NT2/D1 (cell line): ENCODE measurements at regions not wholly inside any gene's neighbourhood (a gene's known extent, or its start where the extent isn't known, plus 50 kb on each side); places are given as distances from the start of the nearest gene placed in this dataset.
"Not testable (repeated sequence)": the region's sequence is repeated elsewhere in the genome, so short reads cannot be mapped to it uniquely, and the experiment has no call there.

ENCODE experiments used
- DNase-seq: peaks from one replicate; pipeline ENCODE4 v3.0.0-alpha.2; 2011; ENCODE audit warnings: low read depth, low spot score
- H3K27me3 ChIP-seq: 2 replicates; pipeline ENCODE4 v1.6.0; 2011; ENCODE audit warnings: mild to moderate bottlenecking; ENCODE audit not compliant: insufficient read length, insufficient read depth
- H3K36me3 ChIP-seq: 2 replicates; pipeline ENCODE4 v1.6.1; 2011; ENCODE audit warnings: mild to moderate bottlenecking, low read length, mixed read lengths; ENCODE audit not compliant: insufficient read depth, insufficient read length
- H3K4me1 ChIP-seq: 2 replicates; pipeline ENCODE4 v1.5.1; 2011; ENCODE audit not compliant: insufficient read depth, insufficient read length
- H3K4me3 ChIP-seq: 2 replicates; pipeline ENCODE4 v1.5.1; 2011; ENCODE audit warnings: low read depth; ENCODE audit not compliant: insufficient read length
- H3K9ac ChIP-seq: 2 replicates; pipeline ENCODE4 v1.6.0; 2011; ENCODE audit warnings: low read depth; ENCODE audit not compliant: insufficient read length
- H3K9me3 ChIP-seq: 2 replicates; pipeline ENCODE4 v1.5.1; 2011; ENCODE audit warnings: mild to moderate bottlenecking, low read length; ENCODE audit not compliant: insufficient read depth
- SUZ12 ChIP-seq: IDR thresholded peaks from 2 replicates; pipeline ENCODE4 v1.6.1; 2011; ENCODE audit not compliant: insufficient read length, insufficient read depth; ENCODE audit errors: extremely low read depth
- YY1 ChIP-seq: IDR thresholded peaks from 2 replicates; pipeline ENCODE4 v1.6.1; 2011; ENCODE audit not compliant: insufficient read length, insufficient read depth
- ZNF274 ChIP-seq: IDR thresholded peaks from 2 replicates; pipeline ENCODE4 v1.6.1; 2011; ENCODE audit warnings: mild to moderate bottlenecking, low read depth, low read length

DNA sequence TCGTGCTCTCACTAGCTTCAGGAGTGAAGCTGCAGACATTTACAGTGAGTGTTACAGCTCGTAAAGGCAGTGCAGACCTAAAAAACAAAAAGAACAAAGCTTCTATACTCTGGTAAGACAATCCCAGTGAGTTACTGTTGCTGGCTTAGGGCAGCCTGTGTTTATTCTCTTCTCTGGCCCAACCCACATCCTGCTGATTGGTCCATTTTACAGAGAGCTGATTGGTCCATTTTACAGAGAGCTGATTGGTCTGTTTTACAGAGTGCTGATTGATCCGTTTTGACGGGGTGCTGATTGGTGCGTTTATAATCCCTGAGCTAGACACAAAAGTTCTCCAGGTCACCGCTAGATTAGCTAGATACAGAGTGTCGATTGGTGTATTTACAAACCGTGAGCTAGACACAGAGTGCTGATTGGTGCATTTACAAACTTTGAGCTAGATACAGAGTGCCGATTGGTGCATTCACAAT is 158.0 kb downstream of the KLRB1 start:
- not testable (repeated sequence) for H3K27me3 ChIP-seq, H3K4me1 ChIP-seq, H3K9ac ChIP-seq, H3K9me3 ChIP-seq, H3K4me3 ChIP-seq, DNase-seq, H3K36me3 ChIP-seq

DNA sequence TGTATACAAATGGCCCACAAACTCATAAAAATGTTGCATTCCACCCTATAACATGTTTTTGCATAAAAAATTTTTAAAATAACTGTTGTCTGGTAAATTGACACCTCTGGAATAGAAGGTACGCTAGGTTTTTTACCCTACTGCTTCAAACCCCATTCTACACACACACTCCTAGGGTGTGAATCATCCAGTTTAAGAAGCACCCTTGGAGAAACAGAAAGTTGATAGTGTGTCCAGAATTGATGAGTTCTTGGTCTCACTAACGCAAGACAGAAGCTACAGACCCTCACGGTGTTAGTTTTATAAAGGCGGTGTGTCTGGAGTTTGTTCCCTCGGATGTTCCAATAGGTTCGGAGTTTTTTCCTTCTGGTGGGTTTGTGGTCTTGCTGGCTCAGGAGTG is 158.5 kb downstream of the KLRB1 start:
- no peak overlapping the region for H3K4me3 ChIP-seq
- H3K9ac ChIP-seq, result no peak overlapping the region
- H3K27me3 ChIP-seq, result no peaks in the 10 kb centered on the region
- no peak for DNase-seq
- no peaks in the 10 kb centered on the region for H3K4me1 ChIP-seq
- no peak for TF ChIP-seq ZNF274
- TF ChIP-seq YY1, result no peak
- no peak for TF ChIP-seq SUZ12
- peaks cover 7% of the 10 kb centered on the region; the same call in 1 of the 2 replicates for H3K9me3 ChIP-seq
- H3K36me3 ChIP-seq, result no peaks in the 10 kb centered on the region

DNA sequence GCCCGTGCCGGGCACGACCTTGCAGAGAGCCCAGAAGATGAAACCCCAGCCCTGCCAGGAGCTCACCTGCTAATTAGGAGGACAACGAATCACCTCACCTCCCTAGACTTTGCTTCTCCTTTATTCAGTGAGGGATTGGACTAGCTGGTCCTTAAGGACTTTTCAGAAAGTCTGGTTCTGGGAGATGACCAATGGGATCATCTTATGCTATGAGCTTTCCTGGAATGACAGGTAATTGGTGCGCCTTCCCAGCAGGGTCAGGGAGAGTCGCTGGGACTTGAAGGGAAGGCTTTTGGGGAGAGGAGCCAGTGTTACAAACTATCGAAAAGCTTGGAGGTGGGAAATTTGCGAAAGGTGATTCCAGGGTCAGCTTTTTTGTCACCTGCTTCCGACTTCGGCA is 159.1 kb downstream of the KLRB1 start:
- not testable (repeated sequence) for H3K9me3 ChIP-seq, H3K27me3 ChIP-seq, DNase-seq, H3K4me1 ChIP-seq, H3K36me3 ChIP-seq
- H3K9ac ChIP-seq, result peak overlapping the region; percentile 85
- H3K4me3 ChIP-seq, result peak overlapping the region; percentile 76

- Histone ChIP-seq H3K9ac (peak overlapping the region; percentile 85), H3K4me3 (peak overlapping the region; percentile 76)
- not testable (repeated sequence) for H3K27me3 ChIP-seq, H3K9me3 ChIP-seq, H3K36me3 ChIP-seq, H3K4me1 ChIP-seq
- DNase-seq, result peak; percentile 94
Observed at GRCh38 chr12:9447791-9448614, 159.7 kb downstream of the KLRB1 start.

DNA sequence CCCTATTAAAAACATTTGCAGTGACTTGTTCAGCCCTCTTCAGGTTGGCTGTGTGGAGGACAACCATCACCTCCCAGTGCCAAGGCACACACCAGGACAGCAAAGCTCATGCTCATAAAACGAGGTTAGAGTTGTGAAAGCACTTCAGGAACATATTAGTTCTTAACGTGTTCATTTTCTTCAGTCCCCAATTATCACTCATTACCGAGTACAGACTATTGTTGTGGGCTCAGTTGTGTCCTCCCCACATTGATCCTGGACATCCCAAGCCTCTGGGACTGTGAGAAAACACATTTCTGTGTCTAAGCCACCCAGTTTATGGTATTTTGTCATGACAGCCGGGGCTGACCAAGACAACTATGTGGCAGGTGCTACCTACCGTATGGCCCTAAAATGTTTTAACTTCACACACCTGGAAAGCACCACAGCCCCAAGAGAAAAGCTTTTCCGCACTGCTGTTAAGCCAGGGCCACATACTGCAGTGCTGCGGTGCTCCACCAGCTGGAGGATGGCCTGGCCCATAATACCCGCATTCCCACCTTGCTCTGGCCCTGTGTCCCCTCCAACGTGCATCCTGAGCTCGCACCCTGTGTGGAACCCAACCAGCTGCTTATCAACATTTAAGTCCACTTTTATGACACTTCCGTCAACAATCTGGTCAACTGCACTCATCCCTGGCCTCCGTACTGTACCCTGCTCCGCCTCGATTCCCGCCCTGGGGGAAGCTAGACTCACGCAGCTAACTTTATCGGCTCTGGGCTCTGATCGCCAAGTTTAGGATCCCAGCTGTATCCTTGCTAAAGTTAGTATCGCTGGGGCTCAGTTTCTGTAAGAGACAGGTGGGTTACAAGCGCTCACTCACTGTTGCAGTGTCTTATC is 160.6 kb downstream of the KLRB1 start:
- peak overlapping the region; percentile 76 for H3K4me3 ChIP-seq
- H3K27me3 ChIP-seq, result not testable (repeated sequence)
- H3K9ac ChIP-seq, result peak overlapping the region; percentile 85

GRCh38 chr12:9440428-9440827 is 167.3 kb downstream of the KLRB1 start:
- H3K36me3 ChIP-seq, H3K4me1 ChIP-seq, H3K4me3 ChIP-seq, H3K9me3 ChIP-seq, DNase-seq, H3K9ac ChIP-seq, H3K27me3 ChIP-seq: not testable (repeated sequence)

More for the DNA sequence above, 160.6 kb downstream of the KLRB1 start:
- H3K4me1 ChIP-seq, DNase-seq, H3K9me3 ChIP-seq, H3K36me3 ChIP-seq: not testable (repeated sequence)

DNA sequence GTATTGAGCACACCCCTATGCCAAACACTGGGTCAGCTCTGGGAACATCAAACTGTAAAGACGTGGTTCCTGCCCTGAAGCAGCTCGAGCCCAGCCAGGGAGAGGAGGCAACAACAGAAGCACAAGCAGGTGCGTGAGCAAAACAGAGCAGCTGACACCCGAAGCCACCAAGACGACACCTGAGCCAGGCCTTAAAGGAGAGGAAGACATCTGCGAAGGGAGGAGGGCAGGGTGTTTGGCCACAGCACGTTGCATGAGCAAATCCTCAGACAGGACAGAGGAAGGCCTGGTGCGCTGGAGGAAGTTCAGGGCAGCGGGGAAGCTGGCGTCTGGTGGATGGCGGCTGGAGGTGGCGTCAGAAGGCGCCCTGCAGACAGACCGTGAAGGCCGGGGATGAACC is 172.0 kb downstream of the KLRB1 start:
- not testable (repeated sequence) for H3K9me3 ChIP-seq, H3K4me3 ChIP-seq, DNase-seq, H3K9ac ChIP-seq, H3K27me3 ChIP-seq, H3K4me1 ChIP-seq
- H3K36me3 ChIP-seq, result peaks cover 10% of the 10 kb centered on the region

DNA sequence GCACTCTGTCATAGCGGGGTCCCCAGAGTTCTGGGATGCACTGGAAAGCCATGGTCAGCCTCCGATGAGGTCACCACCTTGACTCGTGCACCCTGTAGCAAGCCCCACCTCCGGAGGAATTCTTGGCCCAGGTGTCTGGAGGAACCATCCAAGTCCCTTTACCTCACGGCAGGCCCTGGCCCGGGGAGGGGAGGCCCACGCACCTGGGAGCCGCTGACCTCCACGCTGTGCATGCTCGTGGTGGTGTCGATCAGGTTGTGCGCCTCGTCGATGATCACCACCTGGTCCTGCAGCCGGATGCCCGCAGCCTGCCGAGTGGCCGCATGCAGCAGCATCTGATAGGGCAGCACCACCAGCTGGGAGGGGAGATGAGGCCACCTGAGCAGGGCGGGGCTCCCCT is 177.3 kb downstream of the KLRB1 start:
- not testable (repeated sequence) for H3K9me3 ChIP-seq, H3K4me1 ChIP-seq, H3K9ac ChIP-seq, H3K27me3 ChIP-seq, DNase-seq, H3K4me3 ChIP-seq
- peaks cover 23% of the 10 kb centered on the region for H3K36me3 ChIP-seq

DNA sequence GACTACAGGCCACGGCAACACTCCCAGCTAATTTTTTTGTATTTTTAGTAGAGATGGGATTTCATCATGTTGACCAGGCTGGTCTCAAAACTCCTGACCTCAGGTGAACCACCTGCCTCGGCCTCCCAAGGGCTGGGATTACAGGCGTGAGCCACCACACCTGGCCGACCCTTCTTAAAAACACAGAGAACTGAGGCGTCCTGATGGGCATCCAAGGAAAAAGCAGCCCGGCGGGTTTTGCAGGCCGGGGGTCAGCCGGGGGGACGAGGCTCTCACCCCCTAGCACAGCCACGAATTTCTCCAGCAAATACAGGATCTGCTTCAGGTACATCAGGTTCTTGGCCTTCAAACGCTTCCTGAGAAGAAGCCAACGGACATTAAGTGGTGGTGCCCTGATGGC is 178.9 kb downstream of the KLRB1 start:
- H3K9me3 ChIP-seq, H3K4me3 ChIP-seq, DNase-seq, H3K9ac ChIP-seq, H3K4me1 ChIP-seq, H3K27me3 ChIP-seq: not testable (repeated sequence)
- peaks cover 25% of the 10 kb centered on the region for H3K36me3 ChIP-seq

DNA sequence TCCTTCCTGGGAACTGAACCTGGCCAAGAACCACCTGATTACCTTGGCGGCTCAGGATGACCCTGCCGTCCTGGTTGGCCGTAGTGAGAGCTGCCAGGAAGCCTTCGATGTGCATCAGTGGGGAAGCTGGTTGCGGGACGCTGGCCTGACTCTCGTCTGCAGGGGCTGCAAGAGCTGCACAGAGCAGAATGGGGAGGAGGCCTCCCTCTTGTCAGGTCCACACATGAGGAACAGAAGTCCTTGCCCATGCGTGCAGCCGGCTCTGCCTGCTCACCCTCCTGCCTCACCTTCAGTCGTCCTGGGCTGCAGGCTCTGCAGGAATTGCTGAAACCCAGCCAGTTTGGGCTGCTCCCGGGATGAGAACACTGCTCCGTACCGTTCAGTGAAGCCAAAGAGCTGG is 182.3 kb downstream of the KLRB1 start:
- H3K9me3 ChIP-seq, DNase-seq, H3K27me3 ChIP-seq, H3K9ac ChIP-seq, H3K4me1 ChIP-seq, H3K4me3 ChIP-seq: not testable (repeated sequence)
- peaks cover 33% of the 10 kb centered on the region for H3K36me3 ChIP-seq

DNA sequence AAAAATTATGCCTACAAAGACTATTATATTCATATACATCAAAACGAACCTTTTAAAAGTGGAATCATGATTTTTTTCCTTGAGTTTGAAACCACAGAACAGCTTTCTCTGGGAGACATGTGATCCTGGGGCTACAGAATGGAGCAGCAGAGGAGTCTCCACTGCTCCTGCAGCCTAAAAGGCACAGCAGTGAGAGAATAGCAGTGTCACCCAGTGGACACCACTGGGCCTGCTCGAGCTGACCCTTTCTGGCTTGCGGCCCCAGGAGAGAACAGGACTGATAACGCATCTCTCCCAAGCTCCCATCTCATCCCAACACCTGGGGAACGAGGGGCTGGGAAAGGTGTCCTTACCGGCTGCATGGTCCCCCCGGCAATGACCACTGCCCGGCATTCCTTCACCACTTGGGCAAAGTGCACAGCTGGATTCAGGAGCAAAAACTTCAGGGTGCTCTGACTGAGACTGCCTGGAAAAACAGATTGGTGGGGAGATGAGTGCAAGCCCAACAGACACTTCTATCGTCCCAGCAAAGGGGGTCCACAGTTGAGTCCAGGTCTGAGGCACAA is 183.5 kb downstream of the KLRB1 start:
- not testable (repeated sequence) for DNase-seq, H3K27me3 ChIP-seq, H3K9me3 ChIP-seq, H3K4me3 ChIP-seq, H3K4me1 ChIP-seq, H3K9ac ChIP-seq
- H3K36me3 ChIP-seq, result peaks cover 38% of the 10 kb centered on the region
